HG02884 (cell line): ENCODE measurements at regions not wholly inside any gene's neighbourhood (a gene's known extent, or its start where the extent isn't known, plus 50 kb on each side); places are given as distances from the start of the nearest gene placed in this dataset.

Experiments used
- ATAC-seq: cut with Tn5 transposase; IDR thresholded peaks from one replicate; pipeline ENCODE4 v1.9.1; 2021; ENCODE audit warnings: mild to moderate bottlenecking, moderate library complexity; ENCODE audit not compliant: unreplicated experiment

DNA sequence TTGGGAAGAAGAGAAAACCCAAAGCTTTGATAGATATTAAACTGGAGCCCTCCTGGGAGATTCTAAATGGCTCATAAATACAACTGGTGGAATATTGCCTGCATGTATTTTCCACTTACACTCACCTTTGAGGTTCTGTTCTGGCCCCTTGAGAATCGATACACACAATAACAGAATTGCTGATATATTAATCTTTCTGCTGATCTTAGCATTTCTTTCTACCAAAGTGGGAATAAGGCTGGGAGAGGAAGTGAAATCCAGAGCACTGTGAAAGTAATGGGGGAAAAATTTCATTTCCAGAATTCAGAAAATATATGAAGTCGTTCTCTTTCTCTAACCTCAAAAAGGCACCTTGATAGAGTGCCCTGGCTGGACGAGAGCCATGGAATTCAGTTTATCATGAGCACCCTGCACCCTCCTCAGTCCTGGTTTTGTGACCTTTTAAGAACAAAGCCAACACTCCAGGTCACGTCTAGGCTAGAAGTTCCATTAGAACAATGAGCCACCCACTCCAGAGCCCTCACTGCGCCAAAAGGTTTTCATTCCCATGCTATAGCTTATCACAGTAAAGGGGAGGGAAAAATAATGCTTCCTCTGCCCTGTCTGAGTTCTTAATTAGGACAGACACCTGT, 244.5 kb downstream of the CD83 start:
- ATAC-seq: no peak

GRCh38 chr6:14364370-14364769, 246.8 kb downstream of the CD83 start:
- ATAC-seq: no peak

GRCh38 chr6:14365393-14365792, 247.8 kb downstream of the CD83 start:
- no peak for ATAC-seq

DNA sequence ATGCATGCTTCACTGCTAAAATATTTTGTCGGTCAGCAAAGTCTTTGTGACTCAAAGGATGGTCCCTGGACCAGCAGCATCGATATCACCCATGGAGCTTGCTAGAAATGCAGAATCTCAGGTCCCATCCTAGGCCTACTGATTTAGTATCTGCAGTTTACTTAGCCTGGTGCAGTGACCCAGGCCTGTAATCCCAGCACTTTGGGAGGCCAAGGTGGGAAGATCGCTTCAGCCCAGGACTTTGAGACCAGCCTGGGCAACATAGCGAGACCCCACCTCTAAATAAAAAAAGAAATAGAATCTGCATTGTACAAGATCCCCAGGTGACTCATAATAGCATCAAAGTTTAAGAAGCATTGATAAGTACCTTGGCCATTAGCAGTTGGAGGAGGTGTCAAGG, 248.7 kb downstream of the CD83 start:
- no peak for ATAC-seq

- ATAC-seq: no peak
Observed at GRCh38 chr6:14366872-14367271, 249.3 kb downstream of the CD83 start.

- ATAC-seq: no peak
Observed at GRCh38 chr6:14367296-14367695, 249.7 kb downstream of the CD83 start.

GRCh38 chr6:14369717-14370116, 252.1 kb downstream of the CD83 start:
- ATAC-seq: no peak

- ATAC-seq: no peak
Observed at GRCh38 chr6:14371530-14371929, 254.0 kb downstream of the CD83 start.

DNA sequence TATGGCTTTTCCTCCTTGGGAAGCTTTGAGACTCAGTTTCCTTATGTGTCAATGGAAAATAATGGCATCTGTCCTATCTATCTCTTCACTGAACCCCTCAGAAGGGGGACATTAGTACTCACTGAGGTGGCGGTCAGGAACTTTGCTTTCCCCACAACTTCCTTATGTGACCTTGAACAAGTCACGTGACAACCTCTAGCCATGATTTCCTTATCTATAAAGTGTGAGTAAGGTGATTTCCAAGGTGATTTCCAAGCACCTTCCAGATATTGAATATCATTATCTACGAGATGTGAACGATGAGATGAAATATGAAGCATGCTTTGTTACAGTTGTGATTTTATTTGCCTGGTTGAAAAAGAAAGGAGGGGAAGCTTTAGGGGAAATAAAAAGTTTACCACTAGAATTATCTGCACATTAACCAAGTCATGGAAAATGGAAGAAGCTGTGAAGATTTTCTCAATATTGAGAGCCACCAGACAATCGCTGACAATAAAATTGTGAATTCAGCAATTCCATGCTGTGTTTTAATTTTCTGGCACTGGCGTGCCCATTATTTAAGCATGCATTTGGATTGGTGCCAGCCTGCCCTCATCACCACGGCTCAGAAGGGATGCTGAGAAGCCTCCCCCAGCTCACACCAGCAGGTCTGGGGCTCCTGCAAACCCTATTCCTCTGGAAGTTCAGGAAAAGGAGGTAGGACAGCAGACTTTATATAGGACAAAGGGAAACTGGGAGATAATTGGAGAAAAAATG, 255.3 kb downstream of the CD83 start:
- no peak for ATAC-seq

- ATAC-seq: no peak
Observed at GRCh38 chr6:14373648-14374437, 256.3 kb downstream of the CD83 start.

GRCh38 chr6:14375930-14376329, 258.4 kb downstream of the CD83 start:
- ATAC-seq: no peak

DNA sequence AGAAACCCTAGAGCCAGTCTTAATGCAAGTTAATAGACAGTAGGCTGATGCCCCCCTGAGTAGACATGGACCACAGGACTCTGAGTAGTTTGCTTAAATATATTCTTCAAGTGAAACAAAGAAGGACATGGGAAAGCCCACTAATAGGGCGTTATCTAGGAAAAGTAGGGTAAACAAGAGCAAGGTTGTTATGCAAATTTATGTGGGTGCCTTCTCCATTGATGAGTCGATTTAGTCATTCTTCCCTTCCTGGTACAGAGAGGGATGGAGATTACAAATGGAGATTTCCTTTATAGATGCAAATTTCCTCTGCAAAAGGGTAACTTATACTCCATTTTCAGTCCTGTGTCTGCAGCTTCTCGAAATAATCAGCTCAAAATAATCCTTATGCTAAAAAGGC, 262.0 kb downstream of the CD83 start:
- ATAC-seq: no peak

DNA sequence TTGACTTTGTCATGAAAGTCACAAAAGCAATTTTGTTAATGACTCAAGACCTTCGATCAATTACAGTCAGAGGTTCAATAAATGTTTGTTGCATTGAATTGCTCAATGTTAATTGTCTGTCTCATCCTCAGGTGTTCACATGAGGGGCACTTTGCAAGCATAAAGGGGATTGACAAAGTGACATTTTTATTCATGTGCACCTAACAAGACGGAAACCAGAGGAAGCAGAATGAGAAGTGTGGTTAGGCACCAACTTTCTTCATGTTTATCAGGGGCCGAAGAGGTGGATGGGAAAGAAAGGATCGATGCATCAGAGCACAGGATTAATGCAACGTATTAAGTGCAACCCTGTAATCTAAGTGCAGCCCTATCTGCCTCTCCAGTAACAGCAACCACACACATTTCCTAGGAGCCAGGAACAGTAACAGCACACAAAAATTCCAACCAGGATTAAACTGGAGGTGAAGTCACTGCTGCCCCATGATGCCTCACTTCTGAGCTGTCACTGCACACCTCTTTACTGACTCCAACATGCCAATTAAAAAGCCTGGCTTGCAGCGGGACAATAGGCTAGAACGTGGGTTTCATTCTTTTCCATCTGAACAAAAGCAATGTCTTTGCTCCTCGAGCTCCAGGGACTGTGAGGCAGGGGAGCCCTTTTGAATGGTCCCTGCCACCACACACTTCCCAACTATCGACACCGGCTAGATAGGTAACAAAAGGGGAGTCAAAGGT, 262.7 kb downstream of the CD83 start:
- ATAC-seq: no peak

DNA sequence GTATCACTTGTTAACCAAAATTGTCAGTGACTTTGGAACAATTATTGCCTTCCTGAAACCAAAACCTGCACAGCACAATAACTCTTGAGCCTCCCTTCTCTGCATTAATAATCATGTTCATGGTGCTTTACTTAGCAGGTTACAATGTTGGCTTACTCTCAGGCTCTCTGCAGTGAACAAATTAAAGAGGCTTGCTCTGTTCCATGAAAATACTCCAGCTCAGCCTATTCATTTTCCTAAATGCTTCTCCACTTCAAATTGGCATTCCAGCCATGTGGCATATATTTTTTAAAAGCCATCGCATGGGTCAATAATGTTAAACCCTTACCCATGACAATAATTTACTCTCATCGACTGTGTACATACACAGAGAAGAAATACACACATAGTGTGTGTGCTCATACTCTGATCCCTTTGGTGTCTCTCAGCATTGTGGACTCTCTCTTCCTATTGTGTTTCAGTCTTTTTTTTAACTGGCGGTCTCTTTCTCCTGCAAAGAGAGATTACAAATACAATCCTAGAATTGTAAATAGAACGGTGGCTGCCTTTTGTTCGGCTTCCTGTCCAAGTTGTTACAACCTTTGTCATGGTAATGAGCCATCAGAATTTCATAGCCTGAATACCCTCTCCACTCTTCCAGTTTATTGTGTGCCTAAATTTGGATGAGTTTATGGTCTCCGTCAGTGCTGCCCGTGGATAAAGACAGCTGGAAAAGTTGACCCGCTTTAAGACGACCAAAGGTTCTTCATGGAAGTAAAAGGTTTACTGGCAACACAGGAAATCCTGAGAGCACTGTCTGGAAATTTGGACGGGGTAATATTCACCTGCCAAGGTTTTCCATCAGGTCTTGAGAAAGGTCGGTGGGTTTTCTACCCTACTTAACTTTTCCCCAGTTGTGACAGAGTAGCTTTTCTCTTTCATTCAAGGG, 263.6 kb downstream of the CD83 start:
- no peak for ATAC-seq

DNA sequence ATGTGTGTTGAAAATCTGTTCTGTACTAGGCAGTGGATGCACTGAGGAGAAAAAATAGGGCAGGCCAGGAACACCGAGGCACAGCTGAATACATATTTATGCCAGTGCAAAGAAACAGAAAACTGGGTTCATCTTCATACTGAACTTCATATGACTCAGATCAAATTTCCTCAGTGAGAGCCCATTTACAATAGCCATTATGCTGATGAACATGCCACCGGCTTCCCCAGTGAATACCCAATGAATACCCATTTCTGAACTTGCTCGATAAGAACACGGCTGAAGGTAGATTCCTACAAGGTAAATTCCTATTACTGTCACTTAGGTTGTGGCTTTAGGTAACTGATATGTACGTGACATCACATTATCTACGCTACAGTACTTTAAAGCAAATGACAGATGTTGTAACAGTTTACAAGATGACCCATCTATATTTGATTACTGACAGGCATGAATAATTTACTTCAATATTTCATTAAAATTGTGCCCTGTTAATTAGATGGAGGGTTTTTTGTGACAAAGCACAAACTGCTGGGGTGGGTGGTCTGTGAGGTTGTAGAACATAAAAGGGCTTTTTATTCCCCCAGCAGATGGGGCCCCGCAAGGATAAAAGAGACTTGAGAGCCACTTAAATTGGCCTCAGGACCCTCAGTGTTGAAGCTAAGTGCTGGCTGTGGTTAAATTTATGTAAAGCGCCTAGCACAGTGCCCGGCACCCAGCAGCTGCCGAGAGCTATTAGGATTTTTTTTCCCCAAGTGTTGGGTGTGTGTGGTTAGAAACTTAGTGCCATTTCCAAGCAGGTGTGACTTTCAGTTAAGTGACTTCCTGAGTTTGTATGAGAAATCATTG, 264.5 kb downstream of the CD83 start:
- ATAC-seq: no peak

DNA sequence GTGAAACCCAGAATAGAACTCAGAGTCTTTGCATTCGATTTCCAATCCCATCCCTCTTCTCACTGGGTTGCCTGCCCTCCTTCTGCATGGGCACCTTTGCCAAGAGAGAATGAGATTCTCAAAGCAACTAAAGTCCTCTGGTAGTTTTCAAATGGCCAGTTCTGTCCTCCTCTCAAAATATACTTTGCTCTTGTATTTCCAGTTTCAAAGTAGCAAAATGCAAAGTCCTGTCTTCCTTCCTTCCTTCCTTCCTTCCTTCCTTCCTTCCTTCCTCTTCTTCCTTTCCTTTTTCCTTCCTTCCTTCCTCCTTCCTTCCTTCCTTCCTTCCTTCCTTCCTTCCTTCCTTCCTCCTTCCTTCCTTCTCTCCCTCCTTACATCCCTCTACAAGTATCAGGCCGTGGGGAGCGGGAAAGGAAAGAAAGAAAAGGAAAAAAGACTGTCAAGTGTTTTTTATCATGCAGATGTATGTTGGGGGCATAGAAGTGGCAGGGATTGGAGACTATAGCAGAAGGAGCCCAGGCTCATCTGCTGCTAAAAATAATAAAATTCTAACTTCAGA, 265.2 kb downstream of the CD83 start:
- ATAC-seq: no peak

DNA sequence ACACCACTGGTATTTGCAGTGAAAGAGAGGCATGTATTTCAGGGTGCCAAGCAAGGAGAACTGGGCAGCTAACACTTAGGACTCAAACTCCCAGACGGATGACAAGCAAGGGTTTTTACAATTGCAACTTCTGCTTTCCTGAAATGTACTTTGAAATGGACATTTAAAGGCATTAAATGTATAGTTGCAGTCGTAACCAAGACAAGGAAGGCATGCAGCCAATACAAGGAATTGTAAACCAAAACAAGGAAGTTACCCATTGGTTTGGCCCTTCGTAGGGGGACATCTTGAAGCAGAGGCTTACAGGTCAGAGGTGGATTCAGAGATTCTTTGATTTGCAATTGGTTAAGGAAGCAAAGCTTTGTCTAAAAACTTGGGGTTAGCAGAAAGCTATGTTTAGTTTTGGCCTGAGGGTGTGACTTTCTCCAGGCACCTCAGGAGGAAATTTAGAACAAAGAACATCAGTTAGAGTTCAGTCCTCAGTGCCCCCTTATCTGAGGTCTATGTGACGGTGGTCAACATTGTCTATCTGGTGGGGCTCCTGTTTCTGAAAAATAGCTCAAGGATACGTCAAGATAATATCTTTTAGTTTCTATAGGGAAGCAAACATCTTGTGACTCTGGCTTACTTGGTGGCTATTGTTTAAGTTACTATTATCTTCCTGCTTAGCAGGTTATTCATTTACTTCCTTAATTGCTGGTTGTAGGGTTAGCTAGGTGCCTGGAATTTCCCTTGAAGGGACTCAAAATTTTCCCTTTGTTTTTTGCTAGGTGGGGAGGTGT, 266.0 kb downstream of the CD83 start:
- ATAC-seq: no peak
